ENCODE measurements at regions not wholly inside any gene's neighbourhood (a gene's known extent, or its start where the extent isn't known, plus 50 kb on each side); places are given as distances from the start of the nearest gene placed in this dataset.

DNA sequence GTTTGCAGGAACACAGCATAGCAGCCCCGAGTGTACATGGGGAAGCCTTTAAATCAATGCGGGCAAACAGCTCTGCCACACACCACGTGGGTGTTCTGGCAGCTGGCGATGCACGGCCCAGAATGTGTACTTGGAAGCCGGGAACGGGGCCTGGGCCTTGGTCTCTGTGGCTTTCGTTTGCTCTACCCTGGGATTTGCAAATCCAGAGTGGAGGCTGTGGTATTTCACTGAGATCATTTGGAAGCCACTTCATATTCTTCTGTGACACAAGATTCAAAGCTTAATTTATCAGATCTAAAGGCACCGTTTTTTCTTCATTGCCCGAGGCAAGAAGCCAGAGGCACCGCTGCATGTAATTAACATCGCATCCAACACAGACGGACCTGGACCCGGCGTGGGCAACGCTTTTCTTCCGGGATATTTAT, 246.3 kb upstream of the MYT1L start:
- WGBS, 2 donors, result 76 to 78% methylated on average over 17 of the region's 17 CpGs
- no peak for TF ChIP-seq POLR2A (IDR thresholded peaks at IDR 0.05)
- TF ChIP-seq, protein P1, sequence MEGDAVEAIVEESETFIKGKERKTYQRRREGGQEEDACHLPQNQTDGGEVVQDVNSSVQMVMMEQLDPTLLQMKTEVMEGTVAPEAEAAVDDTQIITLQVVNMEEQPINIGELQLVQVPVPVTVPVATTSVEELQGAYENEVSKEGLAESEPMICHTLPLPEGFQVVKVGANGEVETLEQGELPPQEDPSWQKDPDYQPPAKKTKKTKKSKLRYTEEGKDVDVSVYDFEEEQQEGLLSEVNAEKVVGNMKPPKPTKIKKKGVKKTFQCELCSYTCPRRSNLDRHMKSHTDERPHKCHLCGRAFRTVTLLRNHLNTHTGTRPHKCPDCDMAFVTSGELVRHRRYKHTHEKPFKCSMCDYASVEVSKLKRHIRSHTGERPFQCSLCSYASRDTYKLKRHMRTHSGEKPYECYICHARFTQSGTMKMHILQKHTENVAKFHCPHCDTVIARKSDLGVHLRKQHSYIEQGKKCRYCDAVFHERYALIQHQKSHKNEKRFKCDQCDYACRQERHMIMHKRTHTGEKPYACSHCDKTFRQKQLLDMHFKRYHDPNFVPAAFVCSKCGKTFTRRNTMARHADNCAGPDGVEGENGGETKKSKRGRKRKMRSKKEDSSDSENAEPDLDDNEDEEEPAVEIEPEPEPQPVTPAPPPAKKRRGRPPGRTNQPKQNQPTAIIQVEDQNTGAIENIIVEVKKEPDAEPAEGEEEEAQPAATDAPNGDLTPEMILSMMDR (IDR thresholded peaks at IDR 0.05), result no peak
- Histone ChIP-seq H3K9me3 (no peaks in the 10 kb centered on the region), H3K27me3 (no peaks in the 10 kb centered on the region), H3K4me3 (replicated peaks in 1 of 3) (no peak overlapping the region), H3K36me3 (no peaks in the 10 kb centered on the region), H3K4me1 (no peaks in the 10 kb centered on the region), H3K27ac (no peak overlapping the region)
- no peak for DNase-seq
- intact Hi-C loops (cut with DNase I), result no loop called here

DNA sequence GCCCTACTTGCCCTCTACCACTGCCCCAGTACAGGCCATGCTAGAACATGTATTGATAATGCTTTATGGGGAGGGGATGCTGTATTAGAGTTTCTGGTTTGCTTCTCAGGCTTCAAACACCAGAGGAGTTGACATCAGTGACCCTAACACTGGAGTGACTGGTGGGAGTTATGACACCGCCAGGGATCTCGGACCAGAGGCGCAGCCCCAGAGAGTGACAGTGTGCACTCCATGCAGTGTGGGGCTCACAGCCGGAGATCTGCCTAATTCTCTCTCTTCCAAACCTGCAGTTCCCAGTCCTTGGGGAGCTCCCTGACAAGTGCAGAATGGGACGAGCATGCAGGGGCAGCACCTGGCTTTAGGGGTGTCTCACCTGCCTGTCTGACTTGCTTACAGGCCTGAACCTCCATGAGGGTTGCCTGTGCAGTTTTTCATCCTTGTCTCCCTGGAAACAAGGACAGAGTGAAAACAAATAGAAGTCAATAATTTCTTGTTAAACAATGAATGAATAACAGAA, 244.9 kb upstream of the MYT1L start:
- Histone ChIP-seq H3K9me3 (no peaks in the 10 kb centered on the region), H3K4me1 (no peaks in the 10 kb centered on the region), H3K27me3 (no peaks in the 10 kb centered on the region), H3K27ac (no peak overlapping the region), H3K36me3 (no peaks in the 10 kb centered on the region), H3K4me3 (replicated peaks in 1 of 3) (no peak overlapping the region)
- no peak for TF ChIP-seq POLR2A (IDR thresholded peaks at IDR 0.05)
- TF ChIP-seq, protein P1 (IDR thresholded peaks at IDR 0.05), result no peak
- 77 to 96% methylated on average over 3 to 5 of the region's 5 CpGs for WGBS, 2 donors
- no peak for DNase-seq
- intact Hi-C loops (cut with DNase I), result no loop called here

DNA sequence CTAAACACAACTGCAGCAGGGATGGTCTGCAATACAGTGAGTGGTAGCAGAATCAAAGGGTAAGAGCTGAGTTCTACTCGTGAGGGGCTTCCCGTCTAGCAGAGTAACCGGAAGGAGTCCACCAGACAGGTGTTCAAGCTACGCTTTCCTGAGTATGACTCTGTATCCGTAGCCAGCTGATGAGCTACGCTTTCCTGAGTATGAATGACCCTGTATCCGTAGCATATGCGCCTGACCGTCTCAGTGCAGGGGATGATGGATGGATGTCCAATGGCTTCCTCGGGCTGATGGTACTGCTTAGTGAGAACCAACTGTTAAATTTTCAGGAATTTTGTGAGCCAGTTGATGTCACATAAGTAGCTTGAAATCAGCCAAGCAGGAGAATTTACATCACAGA, 244.1 kb upstream of the MYT1L start:
- no peaks in the 10 kb centered on the region for H3K9me3 ChIP-seq
- TF ChIP-seq, protein P1 (IDR thresholded peaks at IDR 0.05), result no peak
- TF ChIP-seq POLR2A (IDR thresholded peaks at IDR 0.05), result no peak
- H3K27me3 ChIP-seq, result no peaks in the 10 kb centered on the region
- no peaks in the 10 kb centered on the region for H3K36me3 ChIP-seq
- no peak overlapping the region for H3K4me3 ChIP-seq (replicated peaks in 1 of 3)
- 87% methylated on average over 10 of the region's 10 CpGs for WGBS, 2 donors
- no peak overlapping the region for H3K27ac ChIP-seq
- H3K4me1 ChIP-seq, result no peaks in the 10 kb centered on the region
- intact Hi-C loops (cut with DNase I), result no loop called here
- no peak for DNase-seq

DNA sequence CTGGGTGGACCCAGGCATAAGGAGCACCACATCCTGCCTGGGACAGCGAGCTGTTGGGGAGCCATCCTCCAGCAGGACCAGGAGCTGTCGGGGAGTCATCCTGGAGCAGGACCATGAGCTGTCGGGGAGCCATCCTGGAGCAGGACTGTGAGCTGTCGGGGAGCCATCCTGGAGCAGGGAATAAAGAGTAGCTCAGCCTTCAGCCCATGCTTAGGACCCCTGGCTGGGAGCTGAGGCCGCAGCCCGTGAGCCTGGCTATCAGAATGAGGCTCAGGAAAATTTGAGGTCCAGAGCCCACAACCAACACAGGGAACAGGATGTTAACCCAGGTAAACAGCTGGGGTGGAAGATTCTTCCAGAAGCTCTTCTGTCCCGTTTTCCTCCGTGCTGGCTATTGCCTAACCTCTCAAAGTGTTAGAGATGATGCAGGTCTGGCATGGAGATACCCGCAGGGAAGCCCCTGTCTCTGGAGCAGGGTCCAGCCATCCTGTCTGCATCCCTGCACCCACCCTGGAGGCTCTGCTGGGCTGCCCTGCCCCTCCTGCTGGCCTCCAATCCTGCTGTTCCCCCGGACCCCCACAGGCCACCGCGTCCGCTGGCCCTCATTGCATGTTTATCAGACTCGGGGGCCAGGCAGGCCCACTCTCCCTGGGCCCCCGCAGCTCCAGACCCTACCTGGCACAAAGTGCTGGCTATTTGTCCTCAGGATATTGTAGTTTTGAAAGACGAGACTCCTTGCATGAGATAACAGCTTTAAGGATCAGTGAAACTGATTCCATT, 243.5 kb upstream of the MYT1L start:
- Histone ChIP-seq H3K4me1 (no peaks in the 10 kb centered on the region), H3K36me3 (no peaks in the 10 kb centered on the region), H3K27me3 (no peaks in the 10 kb centered on the region), H3K9me3 (no peaks in the 10 kb centered on the region), H3K4me3 (replicated peaks in 1 of 3) (no peak overlapping the region), H3K27ac (no peak overlapping the region)
- 80 to 81% methylated on average over 10 to 13 of the region's 16 CpGs for WGBS, 2 donors
- intact Hi-C loops (cut with DNase I), result no loop called here
- DNase-seq, result no peak
- TF ChIP-seq, protein P1 (IDR thresholded peaks at IDR 0.05), result no peak
- TF ChIP-seq POLR2A (IDR thresholded peaks at IDR 0.05), result no peak

DNA sequence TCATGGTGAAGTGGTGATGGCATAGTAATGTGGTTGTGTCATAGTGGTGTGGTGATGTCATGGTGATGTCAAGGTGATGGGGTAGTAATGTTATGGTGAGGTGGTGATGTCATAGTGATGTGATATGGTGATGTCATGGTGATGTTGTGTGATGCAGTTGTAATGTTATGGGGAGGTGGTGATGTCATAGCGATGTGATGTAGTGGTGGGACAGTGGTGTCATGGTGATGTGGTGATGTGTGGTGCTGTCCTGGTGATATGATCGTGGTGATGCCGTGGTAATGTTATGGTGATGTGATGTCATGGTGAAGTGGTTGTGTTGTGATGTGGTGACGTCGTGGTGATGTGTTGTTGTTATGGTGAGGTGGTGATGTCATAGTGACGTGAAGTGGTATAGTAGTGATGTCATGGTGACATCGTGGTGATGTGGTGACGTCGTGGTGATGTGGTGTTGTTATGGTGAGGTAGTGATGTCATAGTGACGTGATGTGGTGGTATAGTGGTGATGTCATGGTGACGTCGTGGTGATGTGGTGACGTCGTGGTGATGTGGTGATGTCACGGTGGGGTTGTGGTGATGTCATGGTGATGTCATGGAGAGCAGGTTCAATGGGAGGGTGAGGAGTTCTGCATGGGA, 242.7 kb upstream of the MYT1L start:
- Histone ChIP-seq H3K27me3 (no peaks in the 10 kb centered on the region), H3K4me1 (no peaks in the 10 kb centered on the region), H3K27ac (no peak overlapping the region), H3K36me3 (no peaks in the 10 kb centered on the region), H3K9me3 (no peaks in the 10 kb centered on the region), H3K4me3 (replicated peaks in 1 of 3) (no peak overlapping the region)
- WGBS, 2 donors, result 91 to 96% methylated on average over 15 of the region's 15 CpGs
- intact Hi-C loops (cut with DNase I), result no loop called here
- TF ChIP-seq, protein P1 (IDR thresholded peaks at IDR 0.05), result no peak
- TF ChIP-seq POLR2A (IDR thresholded peaks at IDR 0.05), result no peak
- no peak for DNase-seq

Measured in thyroid gland (tissue), 4 donors.